Right lobe of liver (tissue), 6 donors: ENCODE measurements at regions not wholly inside any gene's neighbourhood (a gene's known extent, or its start where the extent isn't known, plus 50 kb on each side); places are given as distances from the start of the nearest gene placed in this dataset.
A peak's percentile ranks its signal among the peaks of the same experiment; 100 is the strongest.

ENCODE experiments used
- ATAC-seq, 4 donors: fragments of 200-7000 bp; cut with Tn5 transposase; one replicate each; pipeline ENCODE4 v1.9.1; 2020; ENCODE audit warnings: mild to moderate bottlenecking in 4 of 4, moderate library complexity in 4 of 4
- DNase-seq, 3 donors: peaks; one replicate each; pipeline ENCODE4 v3.0.0-alpha.2; 2020
- H3K27ac ChIP-seq, 3 donors: fragments of 200-600 bp; one replicate each; pipeline ENCODE4 v1.8.0; 2022
- H3K27me3 ChIP-seq, 2 donors: fragments of 200-600 bp; one replicate each; pipeline ENCODE4 v1.8.0; 2022
- H3K36me3 ChIP-seq, 4 donors: fragments of 200-600 bp; sonication (generic) in 1 of 4; one replicate each; pipeline versions ENCODE4 v1.5.1 to v1.8.0; 2017 to 2022; ENCODE audit warnings: control low read depth in 1 of 4
- H3K4me1 ChIP-seq, 4 donors: fragments of 200-600 bp; sonication (generic) in 1 of 4; one replicate each; pipeline versions ENCODE4 v1.5.1 to v1.8.0; 2017 to 2022; ENCODE audit warnings: control low read depth in 1 of 4
- H3K4me3 ChIP-seq, 3 donors: fragments of 200-600 bp; one replicate each; pipeline ENCODE4 v1.8.0; 2022
- H3K9me3 ChIP-seq, 4 donors: fragments of 200-600 bp; sonication (generic) in 1 of 4; one replicate each; pipeline versions ENCODE4 v1.5.1 to v1.8.0; 2017 to 2022; ENCODE audit warnings: control low read depth in 1 of 4
- POLR2A ChIP-seq: fragments of 450-650 bp; IDR thresholded peaks from one replicate; pipeline ENCODE4 v1.6.1; 2017; ENCODE audit warnings: antibody characterized with exemption, mild to moderate bottlenecking
- WGBS: methylation state at CpG from one replicate; pipeline ENCODE4 v1.1.6; 2018; ENCODE audit warnings: low coverage, low lambda C conversion rate; ENCODE audit not compliant: insufficient coverage; ENCODE audit errors: missing lambda C conversion rate; 5-methylcytosine and 5-hydroxymethylcytosine counted together
- intact Hi-C, 2 donors: fragments of 100-400 bp; cut with DNase I; formaldehyde crosslinking; loops; one replicate each; pipeline versions ENCODE4 v1.11.2 to v1.14.1; 2022
- TF ChIP-seq, protein P1 (sequence below), 4 donors: fragments of 200-600 bp in 3 of 4; fragments of 450-650 bp in 1 of 4; IDR thresholded peaks; one replicate each; pipeline versions ENCODE4 v1.5.1 to v1.8.0; 2016 to 2022; ENCODE audit warnings: antibody characterized with exemption in 4 of 4, mild to moderate bottlenecking in 2 of 4
- donor health status: DM: no; HTN: yes; CAD: no.
- donor health status: DM: no; HTN: no; CAD: no.
- donor health status: DM: no; HTN: no; CAD: no.
- donor health status: DM: no; HTN: yes; CAD: no.
- donor health status: DM: no; HTN: yes; CAD: no.

DNA sequence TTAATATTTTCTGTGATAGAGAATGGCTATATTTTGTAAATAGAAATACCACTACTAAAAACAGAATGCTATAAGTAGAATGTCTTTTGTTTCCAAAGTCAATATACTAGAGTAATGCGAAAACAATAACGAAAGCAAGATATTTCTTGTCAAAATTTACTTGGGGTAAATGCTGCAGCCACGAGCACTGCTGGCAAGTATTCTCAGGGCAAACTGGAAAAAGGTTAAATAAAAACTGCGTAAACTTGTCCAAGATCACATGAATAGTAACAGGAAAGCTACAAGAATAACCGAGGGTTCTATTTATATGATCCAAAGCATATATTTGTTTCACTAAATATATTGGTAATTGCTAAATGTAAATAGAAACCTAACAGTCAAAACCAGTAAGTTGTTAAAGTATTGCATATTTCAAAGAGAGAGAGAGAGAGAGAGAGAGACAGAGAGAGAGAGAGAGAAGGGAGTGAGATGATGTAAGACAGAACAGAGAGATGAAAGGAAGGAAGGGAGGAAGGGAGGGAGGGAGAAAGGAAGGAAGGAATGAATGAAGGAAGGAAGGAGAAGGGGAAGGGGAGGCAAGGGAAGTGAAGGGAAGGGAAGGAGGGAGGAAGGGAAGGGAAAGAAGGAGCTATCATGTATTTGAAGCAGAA is 231.7 kb downstream of the KCNC2 start:
- Histone ChIP-seq H3K27me3 (no peaks in the 10 kb centered on the region), H3K4me1 (peaks cover 0 to 4% (median under 1%) of the 10 kb centered on the region in 4 donors), H3K9me3 (no peaks in the 10 kb centered on the region), H3K36me3 (no peaks in the 10 kb centered on the region), H3K4me3 (peak overlapping the region in 2 of 3 donors; percentile 4 to 7), H3K27ac (peak overlapping the region in 1 of 3 donors; percentile 13)
- WGBS = 38% methylated on average over 5 of the region's 5 CpGs
- intact Hi-C loops = no loop called here
- TF ChIP-seq POLR2A = no peak
- TF ChIP-seq, protein P1, sequence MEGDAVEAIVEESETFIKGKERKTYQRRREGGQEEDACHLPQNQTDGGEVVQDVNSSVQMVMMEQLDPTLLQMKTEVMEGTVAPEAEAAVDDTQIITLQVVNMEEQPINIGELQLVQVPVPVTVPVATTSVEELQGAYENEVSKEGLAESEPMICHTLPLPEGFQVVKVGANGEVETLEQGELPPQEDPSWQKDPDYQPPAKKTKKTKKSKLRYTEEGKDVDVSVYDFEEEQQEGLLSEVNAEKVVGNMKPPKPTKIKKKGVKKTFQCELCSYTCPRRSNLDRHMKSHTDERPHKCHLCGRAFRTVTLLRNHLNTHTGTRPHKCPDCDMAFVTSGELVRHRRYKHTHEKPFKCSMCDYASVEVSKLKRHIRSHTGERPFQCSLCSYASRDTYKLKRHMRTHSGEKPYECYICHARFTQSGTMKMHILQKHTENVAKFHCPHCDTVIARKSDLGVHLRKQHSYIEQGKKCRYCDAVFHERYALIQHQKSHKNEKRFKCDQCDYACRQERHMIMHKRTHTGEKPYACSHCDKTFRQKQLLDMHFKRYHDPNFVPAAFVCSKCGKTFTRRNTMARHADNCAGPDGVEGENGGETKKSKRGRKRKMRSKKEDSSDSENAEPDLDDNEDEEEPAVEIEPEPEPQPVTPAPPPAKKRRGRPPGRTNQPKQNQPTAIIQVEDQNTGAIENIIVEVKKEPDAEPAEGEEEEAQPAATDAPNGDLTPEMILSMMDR (IDR thresholded peaks at IDR 0.05) = no peak
- ATAC-seq (peak; percentile 43 to 69 (median 63)), DNase-seq (no peak)

DNA sequence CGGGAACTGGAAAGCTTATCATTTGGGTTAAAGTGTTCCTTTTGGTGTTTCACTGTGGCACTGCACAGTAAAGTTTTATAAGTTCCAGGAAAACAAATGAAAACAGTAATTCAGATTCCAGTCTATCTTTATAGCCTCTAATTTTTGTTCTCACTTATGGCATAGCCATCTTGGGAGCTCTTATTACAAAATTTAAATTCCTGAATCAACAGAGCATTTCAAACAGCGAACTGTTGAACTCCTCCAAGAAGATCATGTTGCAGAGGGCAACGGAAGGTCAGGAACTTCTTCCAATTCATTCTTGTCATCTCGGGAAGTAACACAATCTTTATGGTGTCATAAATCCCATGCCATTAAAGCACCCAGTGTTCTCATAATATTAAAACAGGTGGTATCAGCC is 229.1 kb downstream of the KCNC2 start:
- intact Hi-C loops = no loop called here
- TF ChIP-seq, protein P1 (IDR thresholded peaks at IDR 0.05) = no peak
- no peak for TF ChIP-seq POLR2A
- no peak for DNase-seq
- Histone ChIP-seq H3K9me3 (no peaks in the 10 kb centered on the region), H3K4me1 (peaks cover 0 to 23% (median 7%) of the 10 kb centered on the region in 4 donors), H3K4me3 (no peak overlapping the region), H3K27me3 (no peaks in the 10 kb centered on the region), H3K36me3 (no peaks in the 10 kb centered on the region), H3K27ac (no peak overlapping the region)
- no peak for ATAC-seq
- WGBS = 40% methylated on average over 4 of the region's 4 CpGs

DNA sequence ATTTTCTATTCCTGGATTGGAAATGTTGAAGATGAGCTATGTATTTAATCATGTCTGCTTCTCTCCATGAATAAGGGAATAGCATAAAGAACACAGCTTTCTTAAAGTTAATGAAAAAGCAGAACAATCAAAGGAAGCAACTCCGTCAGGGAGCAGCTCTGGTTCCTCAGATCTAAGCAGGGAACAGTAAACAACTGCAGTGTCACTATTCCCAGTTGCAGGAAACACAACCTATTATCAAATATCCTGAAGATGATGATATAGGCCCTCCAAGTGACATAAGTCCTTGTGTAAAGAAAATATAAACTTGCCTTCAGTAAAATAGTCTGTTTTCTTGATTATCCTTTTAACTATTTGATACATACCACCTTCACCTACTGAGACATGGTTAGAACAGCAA is 228.1 kb downstream of the KCNC2 start:
- 27% methylated on average over 1 of the region's 1 CpG for WGBS
- no peak for TF ChIP-seq POLR2A
- TF ChIP-seq, protein P1 (IDR thresholded peaks at IDR 0.05) = no peak
- H3K4me3 ChIP-seq = no peak overlapping the region
- no peak for DNase-seq
- H3K27me3 ChIP-seq = no peaks in the 10 kb centered on the region
- intact Hi-C loops = no loop called here
- peaks cover 0 to 33% (median 7%) of the 10 kb centered on the region in 4 donors for H3K4me1 ChIP-seq
- H3K36me3 ChIP-seq = no peaks in the 10 kb centered on the region
- ATAC-seq = peak in 2 of 4 donors; percentile 4 to 28
- no peaks in the 10 kb centered on the region for H3K9me3 ChIP-seq
- H3K27ac ChIP-seq = no peak overlapping the region

DNA sequence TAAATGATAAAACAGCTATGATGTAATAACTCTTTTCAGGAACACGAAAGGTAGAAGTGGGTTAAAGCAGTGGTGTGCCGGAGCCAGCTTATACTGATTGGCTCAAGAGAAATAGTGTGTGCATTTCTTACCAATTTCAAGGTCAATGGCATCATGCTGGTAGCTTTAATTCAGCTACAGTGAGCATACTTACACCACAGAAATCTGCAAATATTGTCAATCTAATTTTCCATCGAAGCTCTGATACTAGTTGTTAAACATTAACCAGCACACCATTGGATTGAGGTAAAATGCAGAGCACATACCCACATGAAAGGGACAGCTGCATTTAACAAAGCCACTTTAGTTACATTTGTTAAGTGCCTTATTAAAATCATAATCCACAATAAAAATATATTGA is 225.7 kb downstream of the KCNC2 start:
- 14% methylated on average over 3 of the region's 3 CpGs for WGBS
- TF ChIP-seq, protein P1 (IDR thresholded peaks at IDR 0.05) = no peak
- peaks cover 0 to 33% (median 7%) of the 10 kb centered on the region in 4 donors for H3K4me1 ChIP-seq
- DNase-seq (peak in 1 of 3 donors; percentile 41), ATAC-seq (peak; percentile 68 to 87 (median 84))
- peak overlapping the region in 2 of 3 donors; percentile 46 to 77 for H3K27ac ChIP-seq
- H3K9me3 ChIP-seq = no peaks in the 10 kb centered on the region
- intact Hi-C loops = no loop called here
- no peak overlapping the region for H3K4me3 ChIP-seq
- no peaks in the 10 kb centered on the region for H3K27me3 ChIP-seq
- H3K36me3 ChIP-seq = no peaks in the 10 kb centered on the region
